Activated CD8-positive, alpha-beta memory T cell treated with anti-CD3 and anti-CD28 coated beads for 36 hours (primary cell): ENCODE measurements at regions not wholly inside any gene's neighbourhood (a gene's known extent, or its start where the extent isn't known, plus 50 kb on each side); places are given as distances from the start of the nearest gene placed in this dataset.

Source experiments
- CTCF ChIA-PET: fragments of 350-600 bp; sonication (Branson Sonifier 250); formaldehyde crosslinking; loops from one replicate; lab custom pipeline; 2021; ENCODE audit warnings: antibody characterized with exemption; lab: Charles Lee
- POLR2A ChIA-PET: fragments of 350-600 bp; sonication (Branson Sonifier 250); formaldehyde crosslinking; loops from one replicate; lab custom pipeline; 2021; ENCODE audit warnings: antibody characterized with exemption; lab: Charles Lee

DNA sequence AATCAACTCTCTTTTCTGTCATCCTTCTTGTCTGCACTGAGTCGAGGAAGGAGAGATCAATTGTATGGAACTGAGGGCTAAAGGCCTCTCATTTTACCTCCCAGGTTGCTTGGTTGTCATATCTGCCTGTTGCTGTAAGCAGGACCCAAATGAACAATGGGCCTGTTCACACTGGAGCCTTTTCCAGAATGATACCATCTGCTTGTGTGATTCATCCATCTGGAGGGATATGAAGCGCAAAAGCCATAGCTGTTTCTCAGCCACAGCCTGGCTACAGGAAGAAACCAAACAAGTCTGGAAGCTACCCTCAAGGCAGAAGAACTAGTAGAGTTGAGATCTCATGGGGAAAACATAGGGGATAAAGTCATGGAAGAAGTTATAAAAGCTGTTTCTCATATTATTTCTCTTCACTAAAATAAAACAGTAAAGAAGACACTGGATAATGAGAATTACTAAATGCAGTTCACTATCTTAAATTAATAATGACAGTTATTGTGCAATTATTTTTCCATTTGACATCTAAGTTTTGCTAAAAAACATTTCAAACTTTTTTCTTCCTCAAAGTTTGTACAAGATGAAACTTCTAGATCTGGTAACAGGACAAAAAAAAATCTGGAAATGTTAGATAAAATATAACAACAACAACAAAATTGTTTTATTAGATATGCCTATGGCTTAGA, 106.3 kb downstream of the SPTSSA start:
- ChIA-PET CTCF (interaction anchor here (1.2 kb wide), 1 partner anchor 24 kb away, joined by 3 read pairs; no protein-coding TSS in a partner anchor), POLR2A (no interaction called here)

DNA sequence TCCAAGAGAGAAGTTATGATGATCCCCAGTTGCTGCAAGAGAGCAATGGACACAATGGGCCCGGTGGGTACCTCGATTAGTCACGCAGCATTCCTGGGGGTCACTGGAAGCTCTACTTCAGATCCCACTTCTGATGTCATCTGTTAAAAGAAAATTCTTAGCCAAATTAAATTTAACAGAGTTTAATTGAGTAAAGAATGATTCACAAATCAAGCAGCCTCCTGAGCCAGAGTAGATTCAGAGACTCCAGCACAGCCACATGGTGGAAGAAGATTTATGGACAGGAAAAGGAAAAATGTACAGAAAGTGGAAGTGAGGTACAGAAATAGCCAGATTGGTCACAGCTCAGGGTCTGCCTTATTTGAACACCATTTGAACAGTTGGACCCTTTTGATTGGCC, 107.5 kb downstream of the SPTSSA start:
- ChIA-PET CTCF (interaction anchor here (0.7 kb wide), 1 partner anchor 1775 kb away, joined by 4 read pairs; no protein-coding TSS in a partner anchor), POLR2A (no interaction called here)

DNA sequence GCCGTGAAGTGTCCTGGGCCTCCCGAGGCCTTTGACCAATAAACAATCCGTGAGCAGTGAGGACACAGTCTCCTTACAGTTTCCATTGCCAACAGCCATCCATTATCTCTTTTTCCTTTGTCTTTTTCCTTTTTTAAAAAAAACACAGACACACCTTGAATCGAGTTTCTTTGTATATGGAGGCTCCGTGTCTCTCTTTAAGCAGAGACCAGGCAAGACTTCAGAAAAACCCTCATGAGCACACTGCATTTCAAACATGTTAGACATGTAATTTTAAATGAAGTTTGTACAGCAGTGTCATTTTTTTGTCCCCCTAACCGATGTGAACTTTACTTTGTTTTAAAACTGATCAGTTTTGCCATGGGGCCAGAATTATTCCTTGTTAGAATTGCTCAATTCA, 111.1 kb downstream of the SPTSSA start:
- POLR2A ChIA-PET, result no interaction called here
- CTCF ChIA-PET, result no interaction called here

DNA sequence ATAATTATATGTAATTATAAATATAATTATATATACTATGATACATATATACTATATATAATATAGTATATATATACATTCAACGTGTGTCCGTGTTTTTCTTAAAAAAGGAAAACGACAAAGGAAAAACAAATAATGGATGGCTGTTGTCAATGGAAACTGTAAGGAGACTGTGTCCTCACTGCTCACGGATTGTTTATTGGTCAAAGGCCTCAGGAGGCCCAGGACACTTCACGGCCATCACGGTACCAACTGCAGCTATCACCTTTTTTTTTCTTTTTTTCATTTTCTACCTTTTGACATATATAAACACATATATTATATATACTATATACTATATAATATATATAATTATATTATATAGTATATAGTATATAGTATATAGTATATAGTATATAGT, 113.4 kb downstream of the SPTSSA start:
- CTCF ChIA-PET, result no interaction called here
- POLR2A ChIA-PET, result no interaction called here

DNA sequence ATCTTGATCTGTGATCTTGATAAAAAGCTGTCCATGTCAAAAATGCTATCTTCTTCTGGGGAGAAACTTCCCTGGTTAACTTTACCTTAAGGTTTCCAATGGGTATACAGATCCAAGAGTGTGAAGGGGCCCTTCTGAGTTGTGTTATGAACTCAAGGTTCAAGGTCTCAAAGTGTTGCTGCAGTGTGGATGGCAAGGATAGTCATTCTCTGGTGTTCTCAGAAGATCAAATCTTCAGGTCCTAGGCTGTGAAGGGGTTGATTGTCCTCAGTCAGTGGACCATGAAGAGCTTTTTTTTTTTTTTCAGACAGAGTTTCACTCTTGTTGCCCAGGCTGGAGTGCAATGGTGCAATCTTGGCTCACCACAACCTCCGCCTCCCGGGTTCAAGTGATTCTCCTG, 114.4 kb downstream of the SPTSSA start:
- CTCF ChIA-PET, result no interaction called here

DNA sequence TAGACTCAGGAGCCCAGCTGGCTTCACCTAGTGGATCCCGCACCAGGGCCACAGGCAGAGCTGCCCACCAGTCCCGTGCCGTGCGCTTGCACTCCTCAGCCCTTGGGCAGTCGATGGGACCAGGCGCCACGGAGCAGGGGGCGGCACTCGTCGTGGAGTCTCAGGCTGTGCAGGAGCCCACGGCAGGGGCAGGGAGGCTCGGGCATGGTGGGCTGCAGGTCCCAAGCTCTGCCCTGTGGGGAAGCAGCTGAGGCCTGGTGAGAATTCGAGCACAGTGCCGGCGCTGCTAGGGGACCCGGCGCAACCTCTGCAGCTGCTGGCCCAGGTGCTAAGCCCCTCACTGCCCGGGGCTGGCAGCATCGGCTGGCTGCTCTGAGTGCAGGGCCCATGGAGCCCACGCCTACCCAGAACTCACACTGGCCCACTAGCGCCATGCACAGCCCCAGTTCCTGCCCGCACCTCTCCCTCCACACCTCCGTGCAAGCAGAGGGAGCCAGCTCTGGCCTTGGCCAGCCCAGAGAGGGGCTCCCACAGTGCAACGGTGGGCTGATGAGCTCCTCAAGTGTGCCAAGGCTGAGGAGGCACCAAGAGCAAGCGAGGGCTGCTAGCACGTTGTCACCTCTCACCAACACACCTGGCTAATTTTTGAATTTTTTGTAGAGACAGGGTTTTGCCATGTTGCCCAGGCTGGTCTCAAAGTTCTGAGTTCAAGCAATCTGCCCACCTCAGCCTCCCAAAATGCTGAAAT, 116.1 kb downstream of the SPTSSA start:
- ChIA-PET CTCF (interaction anchor here (1.5 kb wide), 1 partner anchor 9 kb away, joined by 3 read pairs; no protein-coding TSS in a partner anchor), POLR2A (no interaction called here)

More for the DNA sequence above, 114.4 kb downstream of the SPTSSA start:
- POLR2A ChIA-PET, result interaction anchor here (0.7 kb wide), 1 partner anchor 25 kb away, joined by 3 read pairs; no protein-coding TSS in a partner anchor

DNA sequence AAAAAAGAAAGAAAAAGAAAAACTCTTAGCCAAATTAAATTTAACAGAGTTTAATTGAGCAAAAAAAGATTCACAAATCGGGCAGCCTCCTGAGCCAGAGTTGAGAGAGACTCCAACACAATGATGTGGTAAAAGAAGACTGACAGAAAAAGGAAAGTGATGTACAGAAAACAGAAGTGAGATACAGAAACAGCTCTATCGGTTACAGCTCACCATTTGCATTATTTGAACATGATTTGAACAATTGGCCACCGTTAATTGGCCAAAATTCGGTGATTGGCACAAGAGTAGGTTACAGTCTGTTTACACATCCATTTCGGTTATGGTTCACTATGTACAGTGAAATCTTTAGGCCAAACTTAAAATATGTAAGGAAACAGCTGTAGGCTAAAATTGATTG, 117.7 kb downstream of the SPTSSA start:
- POLR2A ChIA-PET, result no interaction called here
- CTCF ChIA-PET, result no interaction called here

DNA sequence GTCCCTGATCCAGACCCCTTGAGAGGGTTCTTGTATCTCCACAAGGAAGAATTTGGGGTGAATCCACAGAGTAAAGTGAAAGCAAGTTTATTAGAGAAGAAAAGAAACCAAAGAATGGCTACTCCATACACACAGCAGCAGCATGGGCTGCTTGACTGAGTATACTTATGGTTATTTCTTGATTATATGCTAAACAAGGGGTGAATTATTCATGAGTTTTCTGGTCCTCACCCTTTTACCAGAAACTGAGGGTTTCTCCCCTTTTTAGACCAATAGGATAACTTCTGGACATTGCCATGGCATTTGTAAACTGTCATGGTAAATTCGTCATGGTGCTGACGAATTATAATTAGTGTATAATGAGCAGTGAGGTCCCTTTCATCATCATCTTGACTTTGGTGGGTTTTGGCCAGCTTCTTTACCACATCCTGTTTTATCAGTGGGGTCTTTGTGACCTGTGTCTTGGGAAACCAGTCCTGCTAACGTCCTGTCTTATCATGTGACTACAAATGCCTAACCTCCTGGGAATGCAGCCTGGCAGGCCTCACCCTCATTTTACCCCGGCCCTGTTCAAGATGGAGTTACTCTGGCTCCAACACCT, 121.9 kb downstream of the SPTSSA start:
- ChIA-PET CTCF (no interaction called here), POLR2A (no interaction called here)

DNA sequence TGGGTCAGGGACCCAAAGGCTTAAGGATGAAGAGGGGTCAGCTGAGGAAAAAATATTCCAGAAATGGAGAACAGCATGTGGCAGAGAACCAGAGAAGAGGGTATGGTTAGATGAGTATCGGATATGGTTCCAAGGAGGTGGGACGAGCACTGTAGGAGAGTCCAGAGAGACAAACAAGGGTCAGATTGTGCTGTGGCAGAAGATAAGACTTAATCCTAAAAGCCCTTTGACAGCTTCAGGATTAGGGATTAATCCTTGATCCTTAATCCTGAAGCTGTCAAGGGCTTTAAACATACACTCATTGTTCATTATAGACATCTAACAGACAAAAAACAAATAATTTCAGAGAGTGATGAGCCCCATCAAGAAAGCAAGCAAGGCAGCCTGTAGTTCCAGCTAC, 124.0 kb downstream of the SPTSSA start:
- POLR2A ChIA-PET, result no interaction called here
- CTCF ChIA-PET, result no interaction called here

DNA sequence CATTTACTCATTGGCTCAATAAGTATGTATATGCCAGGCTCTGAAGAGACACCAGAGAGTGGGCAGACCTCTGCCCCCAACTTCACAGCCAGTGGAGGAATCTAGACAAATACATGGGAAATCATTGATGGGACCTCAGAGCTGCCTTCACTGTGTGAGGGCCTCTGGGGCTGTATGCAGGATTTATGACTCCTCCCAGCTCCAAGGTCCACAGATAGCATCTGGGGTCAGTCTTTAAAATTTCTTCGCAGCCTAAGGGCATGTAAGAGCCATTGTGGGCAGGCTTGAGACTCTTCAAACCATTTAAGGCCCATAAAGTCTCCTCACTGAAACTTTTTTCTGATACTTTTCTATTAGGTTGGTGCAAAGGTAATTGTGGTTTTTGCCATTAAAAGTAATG, 125.5 kb downstream of the SPTSSA start:
- POLR2A ChIA-PET, result no interaction called here

DNA sequence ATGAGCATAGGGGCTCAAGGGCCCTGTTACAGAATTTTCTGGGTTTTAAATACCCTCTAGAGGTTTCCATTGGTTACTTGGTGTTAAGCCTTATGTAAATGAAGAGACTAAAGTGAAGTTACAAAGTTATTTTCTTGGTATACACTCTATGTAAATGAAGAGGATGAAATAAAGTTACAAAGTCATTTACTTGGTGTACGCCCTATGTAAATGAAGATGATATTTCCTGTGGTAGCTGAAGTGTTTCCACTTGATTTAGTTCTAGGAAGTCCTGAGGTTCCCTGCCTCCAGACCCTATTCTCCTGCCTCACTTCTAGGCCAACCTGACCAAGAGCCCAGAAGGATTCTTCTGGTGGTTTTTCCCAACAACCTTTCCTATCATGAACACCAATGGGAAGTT, 126.1 kb downstream of the SPTSSA start:
- POLR2A ChIA-PET, result no interaction called here
- CTCF ChIA-PET, result no interaction called here

More for the DNA sequence above, 125.5 kb downstream of the SPTSSA start:
- CTCF ChIA-PET, result interaction anchor here (1.3 kb wide), 1 partner anchor 9 kb away, joined by 3 read pairs; no protein-coding TSS in a partner anchor

DNA sequence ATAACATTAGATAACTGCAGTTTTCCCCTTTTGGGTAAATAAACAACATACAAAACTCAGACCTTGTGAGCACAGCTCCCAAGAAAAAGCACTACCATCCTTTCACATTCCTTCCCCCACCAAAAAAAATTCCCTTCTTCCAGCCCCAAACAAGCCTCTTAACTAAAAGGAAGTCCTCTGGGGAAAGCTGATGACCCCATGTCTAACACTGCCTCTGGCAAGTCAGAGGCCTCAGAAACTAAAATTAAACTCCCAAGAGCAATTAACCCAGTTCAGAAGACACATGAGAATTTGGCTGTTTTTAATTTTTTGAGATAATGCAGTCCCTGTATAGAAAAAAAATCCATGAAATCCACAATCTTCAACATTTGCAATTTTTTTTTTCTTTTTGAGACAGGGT, 127.7 kb downstream of the SPTSSA start:
- CTCF ChIA-PET, result no interaction called here
- POLR2A ChIA-PET, result no interaction called here

DNA sequence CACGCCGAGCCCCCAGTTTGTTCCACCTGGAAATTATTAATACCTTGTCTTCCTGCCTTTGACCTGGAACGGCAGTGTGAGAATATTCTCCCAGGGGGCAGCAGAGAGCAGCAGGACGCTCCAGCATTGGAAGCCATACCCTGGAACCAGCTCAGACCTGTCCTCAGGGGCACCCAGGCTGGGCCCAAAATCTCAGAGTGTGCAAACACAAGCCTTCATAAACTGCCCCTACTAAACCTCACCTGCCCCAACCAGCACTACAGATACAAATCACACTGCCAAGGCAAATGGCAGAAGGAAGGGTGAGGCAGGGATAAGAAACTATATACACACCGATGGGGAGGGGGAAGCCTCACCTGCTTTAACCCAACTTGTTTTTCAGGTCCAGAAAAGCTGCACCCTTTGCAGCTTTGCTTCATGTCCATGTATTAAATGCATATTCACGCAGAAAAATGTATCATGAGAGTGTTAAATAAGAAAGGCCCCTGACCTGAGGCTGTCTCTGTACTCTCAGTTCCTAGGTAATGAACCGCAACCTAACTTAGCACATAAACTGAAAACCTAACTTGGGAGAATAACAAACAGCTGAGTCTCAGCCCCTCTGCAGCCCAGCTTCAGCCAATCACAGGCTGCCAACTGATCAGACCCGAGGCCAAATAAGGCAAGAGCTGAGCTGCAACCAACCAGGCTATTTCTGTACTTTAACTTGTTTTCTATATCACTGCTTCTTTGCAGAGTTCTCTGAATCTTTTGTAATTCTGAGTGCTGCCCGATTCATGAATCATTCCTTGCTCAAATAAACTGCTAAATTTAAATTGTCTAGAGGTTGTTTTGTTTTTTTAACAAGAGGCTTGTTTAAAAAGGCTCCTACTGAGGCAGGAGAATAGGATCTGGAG, 130.1 kb downstream of the SPTSSA start:
- POLR2A ChIA-PET, result interaction anchor here (0.6 kb wide), 1 partner anchor 1084 kb away, joined by 3 read pairs; no protein-coding TSS in a partner anchor

DNA sequence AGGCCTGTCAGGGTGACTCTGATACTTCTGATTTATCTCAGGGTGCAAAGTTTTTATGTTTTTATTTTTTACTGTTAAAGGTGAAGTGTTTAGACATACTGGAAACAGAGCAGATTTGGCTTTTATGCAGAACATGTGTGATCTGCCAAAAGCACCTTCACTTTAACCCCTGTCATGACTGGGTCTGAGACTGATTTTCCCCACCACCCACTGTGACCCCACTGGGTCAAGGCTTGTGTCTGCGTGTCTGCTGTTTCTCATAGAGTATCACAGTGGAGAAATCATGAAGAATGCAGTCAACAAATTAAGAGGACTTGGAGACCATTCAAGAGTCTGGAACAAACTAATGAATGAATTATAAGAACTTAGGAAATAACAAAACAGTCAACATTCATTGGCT, 131.2 kb downstream of the SPTSSA start:
- CTCF ChIA-PET, result interaction anchor here (1.0 to 1.7 kb wide), 2 partner anchors 8 to 11 kb away, joined by 3 to 11 read pairs; no protein-coding TSS in a partner anchor
- POLR2A ChIA-PET, result no interaction called here

More for the DNA sequence above, 130.1 kb downstream of the SPTSSA start:
- CTCF ChIA-PET, result interaction anchor here (0.9 to 1.7 kb wide), 5 partner anchors 9 to 231 kb away, joined by 3 to 11 read pairs (median 3); no protein-coding TSS in a partner anchor

DNA sequence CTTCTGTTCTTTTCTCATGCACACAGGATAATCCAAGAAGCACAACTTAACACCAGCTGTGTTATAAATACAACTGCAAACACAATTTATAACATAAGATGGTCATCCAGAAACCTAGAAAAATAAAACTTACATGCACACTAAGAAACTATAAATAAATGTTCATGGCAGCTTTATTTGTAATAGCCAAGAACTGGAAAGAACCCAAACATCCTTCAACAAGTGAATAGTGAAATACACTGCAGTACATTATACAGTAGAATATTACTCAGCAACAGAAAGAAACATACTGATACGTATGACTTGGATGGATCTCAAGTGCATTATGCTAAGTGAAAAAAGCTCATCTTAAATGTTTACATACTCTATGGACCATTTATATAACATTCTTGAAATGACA, 132.7 kb downstream of the SPTSSA start:
- ChIA-PET POLR2A (no interaction called here), CTCF (no interaction called here)

DNA sequence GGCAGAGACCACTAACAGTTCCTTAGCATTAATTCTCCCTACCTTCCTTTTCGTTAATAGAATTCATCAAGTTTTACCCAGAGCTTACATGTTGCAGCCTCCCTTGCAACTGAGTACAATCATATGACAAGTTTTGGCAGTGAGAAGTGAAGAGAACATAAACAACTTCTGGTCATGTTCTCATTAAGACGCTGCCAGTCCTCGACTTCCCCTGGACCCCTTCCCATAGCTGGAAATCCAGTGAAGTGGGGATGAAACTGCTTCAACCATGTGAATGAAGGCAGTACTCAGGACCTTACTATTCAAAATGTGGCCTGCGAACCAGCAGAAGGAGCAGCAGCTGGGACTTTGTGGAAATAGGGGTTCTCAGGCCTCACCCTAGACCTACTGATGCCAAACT, 133.9 kb downstream of the SPTSSA start:
- ChIA-PET POLR2A (no interaction called here), CTCF (no interaction called here)

DNA sequence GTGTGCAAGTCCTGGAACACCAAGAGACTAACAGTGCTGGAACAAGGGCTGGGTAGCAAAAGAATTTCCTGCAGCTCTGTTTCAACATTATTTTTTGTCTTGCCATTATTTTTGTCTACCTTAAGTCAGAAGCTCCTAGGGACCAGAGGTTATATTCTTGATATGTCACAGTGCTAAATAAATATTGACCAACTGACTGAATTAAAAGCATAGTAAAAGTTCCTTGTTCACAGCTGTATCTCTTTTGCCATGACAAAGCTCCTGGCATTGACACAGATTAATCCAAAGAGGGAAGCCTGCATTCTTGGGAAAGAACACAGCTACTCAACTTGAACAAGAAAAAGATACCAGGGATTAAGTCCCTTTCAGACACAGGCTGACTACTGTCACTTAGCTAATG, 136.5 kb downstream of the SPTSSA start:
- POLR2A ChIA-PET, result no interaction called here
- CTCF ChIA-PET, result no interaction called here

DNA sequence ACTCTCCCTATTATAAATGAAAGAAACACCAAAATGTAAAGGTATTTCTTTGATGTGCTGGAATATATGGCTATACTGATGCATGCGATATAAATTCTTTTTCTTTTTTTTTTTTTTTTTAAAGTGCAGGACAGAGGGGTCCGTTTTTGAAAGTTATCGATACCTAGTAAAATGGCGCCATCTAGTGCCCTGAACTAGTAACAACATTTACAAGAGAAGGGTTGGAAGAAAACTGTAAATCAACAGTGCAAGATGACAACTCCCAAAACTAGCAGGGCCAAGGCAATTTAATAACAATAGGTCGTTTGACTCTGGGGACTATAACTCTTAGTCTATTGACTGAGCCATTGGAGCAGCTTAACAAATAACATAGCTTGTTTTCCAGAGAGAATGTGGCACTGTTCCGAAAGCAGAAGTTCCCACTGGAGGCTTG, 137.7 kb downstream of the SPTSSA start:
- CTCF ChIA-PET, result interaction anchor here (0.7 kb wide), 1 partner anchor 14 kb away, joined by 3 read pairs; no protein-coding TSS in a partner anchor
- POLR2A ChIA-PET, result no interaction called here

DNA sequence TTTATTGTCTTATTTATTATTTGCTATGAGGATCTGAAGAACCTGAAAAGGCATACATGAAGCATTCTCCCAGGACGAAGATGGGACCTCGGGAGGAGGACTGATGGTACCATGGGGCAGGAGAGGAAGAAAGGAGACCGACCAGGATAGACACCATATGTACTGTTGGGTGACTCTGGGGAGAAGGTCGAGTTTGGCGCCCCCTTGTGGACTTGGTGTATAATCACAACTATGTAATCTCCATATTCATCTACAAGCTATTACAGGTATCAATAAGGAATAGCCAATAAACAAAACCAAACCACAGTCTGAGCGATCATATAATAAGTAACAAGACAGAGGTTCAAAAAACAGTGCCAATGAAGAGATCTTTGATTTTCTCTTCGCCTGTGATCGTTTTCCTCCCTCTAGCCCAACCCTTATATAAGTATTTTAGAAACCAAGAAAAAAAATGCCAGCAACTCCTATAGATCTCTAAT, 139.1 kb downstream of the SPTSSA start:
- ChIA-PET POLR2A (no interaction called here), CTCF (interaction anchor here (0.8 to 1.5 kb wide), 8 partner anchors 9 to 174 kb away, joined by 3 to 11 read pairs (median 3); no protein-coding TSS in a partner anchor)
